ENCODE measurements at regions not wholly inside any gene's neighbourhood (a gene's known extent, or its start where the extent isn't known, plus 50 kb on each side); places are given as distances from the start of the nearest gene placed in this dataset.
"Not testable (repeated sequence)": the region's sequence is repeated elsewhere in the genome, so short reads cannot be mapped to it uniquely, and the experiment has no call there.

- not testable (repeated sequence) for TF ChIP-seq POLR2A (IDR thresholded peaks at IDR 0.05; ENCODE audit: low read length); GATA1 (IDR thresholded peaks at IDR 0.05; ENCODE audit: low read depth, low read length)
These were observed 111.2 kb upstream of the PLCL2 start for GRCh38 chr3:16773594-16773993.

All from erythroblast (primary cell).